Subcutaneous abdominal adipose tissue (tissue), 5 donors: ENCODE measurements at regions not wholly inside any gene's neighbourhood (a gene's known extent, or its start where the extent isn't known, plus 50 kb on each side); places are given as distances from the start of the nearest gene placed in this dataset.

ENCODE experiments used
- H3K27ac ChIP-seq: one replicate; pipeline ENCODE4 v1.7.0; 2013; ENCODE audit warnings: low read depth, mild to moderate bottlenecking, inconsistent platforms, low read length, moderate library complexity
- H3K27me3 ChIP-seq, 5 donors: one replicate each; pipeline ENCODE4 v1.7.0; 2013; ENCODE audit warnings: low read length in 5 of 5, inconsistent platforms in 1 of 5; ENCODE audit not compliant: control insufficient read depth in 5 of 5, insufficient read depth in 4 of 5
- H3K36me3 ChIP-seq, 5 donors: one replicate each; pipeline ENCODE4 v1.7.0; 2013; ENCODE audit warnings: low read length in 5 of 5; ENCODE audit not compliant: control insufficient read depth in 5 of 5, insufficient read depth in 5 of 5
- H3K4me1 ChIP-seq, 5 donors: one replicate each; pipeline ENCODE4 v1.7.0; 2013; ENCODE audit warnings: low read length in 5 of 5, mild to moderate bottlenecking in 3 of 5, moderate library complexity in 1 of 5; ENCODE audit not compliant: control insufficient read depth in 5 of 5, insufficient read depth in 5 of 5
- H3K4me3 ChIP-seq, 5 donors: one replicate each; pipeline ENCODE4 v1.7.0; 2013; ENCODE audit warnings: low read length in 5 of 5, low read depth in 1 of 5
- H3K9ac ChIP-seq, 5 donors: one replicate each; pipeline ENCODE4 v1.7.0; 2013; ENCODE audit warnings: low read length in 5 of 5, mild to moderate bottlenecking in 4 of 5, moderate library complexity in 3 of 5
- H3K9me3 ChIP-seq, 5 donors: one replicate each; pipeline ENCODE4 v1.7.0; 2013; ENCODE audit warnings: low read length in 5 of 5; ENCODE audit not compliant: control insufficient read depth in 5 of 5
- donor health status: healthy.
- donor health status: healthy.
- donor health status: healthy.
- donor health status: healthy.
- donor health status: healthy.

- Histone ChIP-seq H3K36me3 (no peaks in the 10 kb centered on the region), H3K4me1 (peaks cover under 1 to 7% (median 4%) of the 10 kb centered on the region in 5 donors), H3K9ac (no peak overlapping the region), H3K9me3 (no peaks in the 10 kb centered on the region), H3K4me3 (no peak overlapping the region), H3K27me3 (no peaks in the 10 kb centered on the region), H3K27ac (no peak overlapping the region)
Measured at GRCh38 chr3:197376735-197377555, 78.5 kb upstream of the DLG1 start.

GRCh38 chr3:197376020-197376419 lies 77.6 kb upstream of the DLG1 start:
- Histone ChIP-seq H3K27me3 (no peaks in the 10 kb centered on the region), H3K36me3 (no peaks in the 10 kb centered on the region), H3K4me1 (peaks cover 2 to 7% (median 4%) of the 10 kb centered on the region in 5 donors), H3K9ac (no peak overlapping the region), H3K9me3 (no peaks in the 10 kb centered on the region), H3K4me3 (no peak overlapping the region), H3K27ac (no peak overlapping the region)

GRCh38 chr3:197375001-197375441 lies 76.6 kb upstream of the DLG1 start:
- no peaks in the 10 kb centered on the region for H3K27me3 ChIP-seq
- H3K9ac ChIP-seq: no peak overlapping the region
- H3K9me3 ChIP-seq: no peaks in the 10 kb centered on the region
- no peak overlapping the region for H3K4me3 ChIP-seq
- no peaks in the 10 kb centered on the region for H3K36me3 ChIP-seq
- H3K4me1 ChIP-seq: peaks cover 2 to 12% (median 4%) of the 10 kb centered on the region in 5 donors
- H3K27ac ChIP-seq: no peak overlapping the region

- H3K27me3 ChIP-seq: no peaks in the 10 kb centered on the region
- H3K4me3 ChIP-seq: no peak overlapping the region
- H3K9ac ChIP-seq: no peak overlapping the region
- no peaks in the 10 kb centered on the region for H3K9me3 ChIP-seq
- no peak overlapping the region for H3K27ac ChIP-seq
- no peaks in the 10 kb centered on the region for H3K36me3 ChIP-seq
- peaks cover 2 to 8% (median 3%) of the 10 kb centered on the region in 5 donors for H3K4me1 ChIP-seq
Measured at GRCh38 chr3:197373096-197373495, 74.7 kb upstream of the DLG1 start.

- Histone ChIP-seq H3K27me3 (no peaks in the 10 kb centered on the region), H3K9ac (no peak overlapping the region), H3K36me3 (no peaks in the 10 kb centered on the region), H3K4me3 (no peak overlapping the region), H3K9me3 (no peaks in the 10 kb centered on the region), H3K4me1 (peaks cover 0 to 5% (median 1%) of the 10 kb centered on the region in 5 donors), H3K27ac (no peak overlapping the region)
Measured at GRCh38 chr3:197372047-197372661, 73.7 kb upstream of the DLG1 start.

GRCh38 chr3:197371591-197372046 lies 73.2 kb upstream of the DLG1 start:
- H3K4me3 ChIP-seq: no peak overlapping the region
- peaks cover 0 to 1% (median 0%) of the 10 kb centered on the region in 5 donors for H3K27me3 ChIP-seq
- no peak overlapping the region for H3K9ac ChIP-seq
- no peak overlapping the region for H3K27ac ChIP-seq
- no peaks in the 10 kb centered on the region for H3K36me3 ChIP-seq
- no peaks in the 10 kb centered on the region for H3K9me3 ChIP-seq
- peaks cover 0 to 5% (median 0%) of the 10 kb centered on the region in 5 donors for H3K4me1 ChIP-seq

GRCh38 chr3:197369545-197369944 lies 71.1 kb upstream of the DLG1 start:
- Histone ChIP-seq H3K9ac (no peak overlapping the region), H3K4me3 (no peak overlapping the region), H3K36me3 (no peaks in the 10 kb centered on the region), H3K27ac (no peak overlapping the region), H3K4me1 (peaks cover 0 to 5% (median 0%) of the 10 kb centered on the region in 5 donors), H3K9me3 (no peaks in the 10 kb centered on the region), H3K27me3 (peaks cover 0 to 3% (median 0%) of the 10 kb centered on the region in 5 donors)

- Histone ChIP-seq H3K36me3 (no peaks in the 10 kb centered on the region), H3K9ac (no peak overlapping the region), H3K9me3 (no peaks in the 10 kb centered on the region), H3K4me3 (no peak overlapping the region), H3K27ac (no peak overlapping the region), H3K27me3 (peaks cover 0 to 4% (median 0%) of the 10 kb centered on the region in 5 donors), H3K4me1 (peaks cover 0 to 5% (median 0%) of the 10 kb centered on the region in 5 donors)
Measured at GRCh38 chr3:197368821-197369220, 70.4 kb upstream of the DLG1 start.

GRCh38 chr3:197368330-197368729 lies 69.9 kb upstream of the DLG1 start:
- Histone ChIP-seq H3K27me3 (peaks cover 0 to 4% (median 0%) of the 10 kb centered on the region in 5 donors), H3K36me3 (no peaks in the 10 kb centered on the region), H3K27ac (no peak overlapping the region), H3K9ac (no peak overlapping the region), H3K4me3 (no peak overlapping the region), H3K9me3 (no peaks in the 10 kb centered on the region), H3K4me1 (peaks cover 0 to 5% (median 0%) of the 10 kb centered on the region in 5 donors)
